HG02943 (cell line): ENCODE measurements at regions not wholly inside any gene's neighbourhood (a gene's known extent, or its start where the extent isn't known, plus 50 kb on each side); places are given as distances from the start of the nearest gene placed in this dataset.
"Not testable (repeated sequence)": the region's sequence is repeated elsewhere in the genome, so short reads cannot be mapped to it uniquely, and the experiment has no call there.

ENCODE experiments used
- ATAC-seq: cut with Tn5 transposase; IDR thresholded peaks from one replicate; pipeline ENCODE4 v1.9.1; 2021; ENCODE audit warnings: mild to moderate bottlenecking, low read depth, moderate library complexity; ENCODE audit not compliant: unreplicated experiment

DNA sequence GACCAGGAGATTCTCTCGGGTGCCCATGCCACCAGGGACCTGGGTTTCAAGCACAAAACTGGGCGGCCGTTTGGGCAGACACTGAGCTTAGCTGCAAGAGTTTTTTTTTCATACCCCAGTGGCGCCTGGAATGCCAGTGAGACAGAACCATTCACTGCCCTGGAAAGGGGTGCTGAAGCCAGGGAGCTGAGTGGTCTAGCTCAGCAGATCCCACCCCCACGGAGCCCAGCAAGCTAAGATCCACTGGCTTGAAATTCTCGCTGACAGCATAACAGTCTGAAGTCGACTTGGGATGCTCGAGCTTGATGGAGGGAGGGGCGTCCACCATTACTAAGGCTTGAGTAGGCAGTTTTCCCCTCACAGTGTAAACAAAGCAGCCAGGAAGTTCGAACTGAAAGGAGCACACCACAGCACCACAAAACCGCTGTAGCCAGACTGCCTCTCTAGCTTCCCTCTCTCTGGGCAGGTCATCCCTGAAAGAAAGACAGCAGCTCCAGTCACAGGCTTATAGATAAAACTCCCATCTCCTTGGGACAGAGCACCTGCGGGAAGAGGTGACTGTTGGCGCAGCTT is 157.7 kb downstream of the GIPC2 start:
- ATAC-seq: not testable (repeated sequence)

DNA sequence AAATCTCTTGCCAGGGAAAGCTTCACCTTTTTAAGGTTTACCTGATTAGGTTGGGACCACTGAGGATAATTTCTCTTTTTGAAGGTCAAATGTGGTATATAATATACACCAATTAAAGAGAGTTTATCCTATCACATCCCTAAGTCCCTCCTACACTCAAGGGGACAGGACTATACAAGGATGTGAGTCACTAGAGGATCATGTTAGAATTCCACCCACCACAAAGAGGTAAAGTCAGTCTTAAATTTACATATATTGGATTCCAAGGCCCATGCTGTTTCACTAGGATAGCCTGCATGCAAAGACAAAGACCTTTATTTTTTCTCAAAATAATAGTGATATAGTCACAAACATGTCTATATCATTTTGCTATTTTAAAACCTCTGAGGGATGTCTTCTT is 164.4 kb downstream of the GIPC2 start:
- no peak for ATAC-seq

DNA sequence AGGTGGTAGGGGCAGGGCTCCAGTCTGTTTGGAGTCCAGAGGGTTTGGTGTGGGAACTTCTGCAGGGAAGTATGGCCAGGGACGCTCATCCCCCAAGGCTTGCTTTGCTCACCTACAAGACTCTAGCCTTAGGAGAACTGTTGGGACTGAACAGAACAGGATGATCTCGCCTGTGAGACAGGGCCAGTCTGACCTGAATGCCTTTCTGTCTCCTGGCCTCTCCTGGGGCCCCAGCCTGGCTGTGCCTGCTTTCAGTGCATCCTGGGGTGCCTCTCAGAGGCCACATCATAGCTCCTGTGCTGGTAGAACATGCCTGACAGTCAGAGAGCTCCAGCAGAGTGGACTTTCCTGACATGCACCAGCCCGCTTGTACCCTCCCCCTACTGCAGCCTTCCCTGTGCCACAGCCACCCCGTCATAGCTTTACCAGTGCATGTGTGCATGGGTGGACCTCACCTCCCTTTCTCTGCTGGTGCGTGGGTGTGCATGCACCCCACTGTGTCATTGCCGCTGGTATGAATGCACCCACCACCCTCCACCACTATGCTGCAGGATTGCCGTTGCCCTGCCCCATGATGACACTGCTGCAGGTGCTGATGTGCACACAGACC is 165.8 kb downstream of the GIPC2 start:
- no peak for ATAC-seq

DNA sequence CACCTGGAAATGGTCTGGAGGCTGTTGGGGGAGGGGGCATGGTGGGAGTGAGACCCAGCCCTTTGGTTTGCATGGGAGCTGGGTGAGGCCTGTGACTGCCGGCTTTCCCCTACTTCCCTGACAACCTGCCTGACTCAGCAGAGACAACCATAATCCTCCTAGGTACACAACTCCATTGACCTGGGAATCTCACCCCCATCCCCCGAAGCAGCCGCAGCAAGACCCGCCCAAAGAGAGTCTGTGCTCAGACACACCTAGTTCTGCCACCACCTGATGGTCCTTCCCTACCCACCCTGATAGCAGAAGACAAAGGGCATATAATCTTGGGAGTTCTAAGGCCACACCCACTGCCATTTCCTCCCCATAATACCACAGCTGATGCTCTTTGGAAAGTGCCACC is 168.6 kb downstream of the GIPC2 start:
- ATAC-seq: no peak

DNA sequence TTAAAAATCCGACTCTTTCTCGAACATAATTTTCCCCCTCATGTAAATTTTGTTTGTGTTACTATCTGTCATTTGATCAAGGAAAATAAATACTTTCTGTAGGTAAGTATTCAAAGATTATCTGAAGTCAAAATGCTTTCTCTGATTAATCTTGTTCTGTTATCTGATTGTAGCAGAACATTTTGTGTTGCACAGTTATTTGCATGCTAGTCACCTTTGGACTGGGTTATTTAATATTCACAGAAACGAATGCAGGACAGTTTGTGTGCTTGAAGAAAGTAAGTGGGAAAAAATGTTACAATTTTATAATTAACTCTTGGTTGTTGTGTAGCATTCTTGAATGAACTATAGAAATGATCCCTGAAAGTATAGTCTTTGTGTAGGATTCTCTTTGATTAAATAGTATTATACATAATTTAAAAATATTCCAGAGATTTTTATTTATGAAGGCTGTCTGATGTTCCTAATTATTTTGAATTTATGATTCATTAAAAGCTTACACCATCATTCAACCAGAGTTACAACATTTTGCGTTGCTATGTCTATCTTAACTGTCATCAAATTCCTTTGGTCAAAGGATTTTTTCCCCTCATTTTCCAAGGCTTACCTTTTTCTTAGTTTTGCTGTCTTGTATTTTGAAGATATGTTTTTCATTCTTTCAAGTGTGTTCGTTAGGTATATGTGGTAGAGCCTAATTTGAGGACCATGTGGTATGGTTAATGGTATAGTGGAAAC is 176.6 kb downstream of the GIPC2 start:
- no peak for ATAC-seq

DNA sequence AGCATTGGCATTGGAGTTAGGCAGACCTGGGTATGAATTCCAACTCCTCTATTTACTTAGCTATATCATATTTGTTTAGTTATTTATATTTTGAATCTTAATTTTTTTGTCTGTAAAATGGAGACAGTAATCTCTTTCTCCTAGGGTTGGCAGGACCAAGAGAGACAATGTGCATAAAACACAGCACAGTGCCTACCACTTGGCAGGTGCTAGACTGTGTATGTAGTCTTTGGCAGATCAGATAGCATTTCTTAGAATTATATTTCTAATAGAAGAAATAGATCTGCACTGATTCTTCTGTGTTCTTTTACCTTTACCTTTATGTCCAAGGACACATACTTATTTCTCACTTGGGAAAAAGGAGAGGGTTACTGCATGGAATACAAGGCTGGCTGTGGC is 177.2 kb downstream of the GIPC2 start:
- no peak for ATAC-seq

DNA sequence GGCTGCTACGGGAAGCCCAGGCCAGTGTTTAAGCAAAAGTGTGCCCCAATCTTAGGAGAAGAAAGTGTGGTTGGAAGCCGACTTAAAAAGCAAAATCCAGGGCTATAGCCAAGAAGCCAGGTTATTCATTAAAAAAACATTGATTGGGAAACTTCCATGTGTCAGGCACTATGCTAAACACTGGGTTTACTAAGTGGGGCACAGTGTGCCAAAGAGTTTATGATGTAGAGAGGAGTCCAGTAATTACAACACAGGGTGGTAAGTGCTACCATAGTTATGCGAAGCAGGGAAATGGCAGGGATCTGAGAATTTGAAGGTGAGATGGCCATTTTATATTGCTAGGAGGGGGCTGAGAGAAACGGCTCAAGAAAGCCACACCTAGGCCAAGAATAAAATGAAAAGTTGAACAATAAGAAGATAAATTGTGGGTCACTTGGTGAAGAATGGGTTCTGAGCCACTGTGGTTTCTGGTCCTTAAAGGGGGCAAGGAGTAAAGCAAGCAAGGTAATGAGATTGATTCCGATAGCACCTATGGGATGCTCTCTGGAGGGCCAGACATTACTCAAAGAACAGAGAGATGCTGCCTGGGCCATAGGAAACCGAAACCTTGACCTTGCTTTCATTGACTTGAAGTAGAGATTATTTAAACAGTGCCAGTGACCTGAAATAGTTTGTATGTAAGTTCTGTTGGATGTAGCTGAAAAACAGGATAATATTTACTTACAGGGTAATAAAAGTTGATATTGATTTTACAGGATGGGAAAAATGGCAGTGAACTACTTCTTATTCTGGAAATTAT is 177.8 kb downstream of the GIPC2 start:
- ATAC-seq: no peak

DNA sequence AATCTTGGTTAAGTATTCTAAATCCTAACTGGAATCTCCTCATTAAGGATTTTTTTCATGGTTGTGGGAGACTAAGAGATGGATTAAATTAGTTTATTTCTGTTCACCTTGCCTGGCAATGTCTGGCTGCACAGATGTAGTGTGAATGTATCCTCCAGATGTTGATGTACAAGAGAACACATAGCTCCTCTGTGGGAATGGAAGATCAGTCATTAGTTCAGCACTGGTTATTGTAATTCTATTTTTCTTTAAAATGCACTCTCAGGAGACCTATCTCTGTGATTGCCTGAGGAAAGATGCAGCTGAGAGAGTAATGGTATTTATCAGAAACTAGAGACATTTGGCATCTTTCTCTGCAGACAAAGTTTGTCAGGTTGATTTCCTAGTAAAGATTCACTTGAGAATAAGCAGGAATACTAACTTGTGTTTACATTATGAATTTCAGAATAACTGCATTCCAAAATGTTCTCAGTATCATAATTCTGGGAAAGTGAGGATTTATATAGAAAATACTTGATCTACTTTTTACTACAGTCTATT is 178.6 kb downstream of the GIPC2 start:
- ATAC-seq: no peak

DNA sequence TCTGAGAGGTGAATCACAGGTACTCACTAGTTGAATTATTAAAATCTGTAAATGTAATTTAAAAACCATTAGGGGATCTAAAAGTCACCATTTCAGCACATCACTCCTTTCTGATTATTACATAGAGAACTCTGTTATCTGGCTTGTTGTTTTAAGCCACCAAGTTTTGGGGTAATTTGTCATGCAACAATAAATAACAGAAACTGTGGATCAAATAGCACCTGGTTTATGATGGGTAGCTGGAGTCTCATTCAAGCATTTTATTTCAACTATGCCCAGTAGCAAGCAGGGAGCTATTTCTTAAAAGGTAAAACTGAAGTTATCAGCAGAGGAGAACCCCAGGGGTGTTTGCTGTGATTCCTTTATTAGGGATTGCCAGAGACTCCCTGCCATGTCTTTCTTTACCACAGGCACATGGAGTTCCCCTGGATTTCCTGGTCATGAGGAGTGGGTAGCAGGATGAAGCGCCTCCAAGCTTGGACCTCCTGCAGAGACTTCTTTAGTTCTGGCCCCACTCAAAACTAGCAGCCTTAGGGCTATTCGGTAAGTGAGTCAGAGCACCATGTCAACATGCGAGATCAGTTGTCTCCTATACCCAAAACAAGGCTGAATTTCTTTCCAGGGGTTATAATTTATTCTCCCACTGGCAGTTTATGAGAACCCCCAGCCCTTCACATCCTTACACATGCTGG is 179.2 kb downstream of the GIPC2 start:
- no peak for ATAC-seq

DNA sequence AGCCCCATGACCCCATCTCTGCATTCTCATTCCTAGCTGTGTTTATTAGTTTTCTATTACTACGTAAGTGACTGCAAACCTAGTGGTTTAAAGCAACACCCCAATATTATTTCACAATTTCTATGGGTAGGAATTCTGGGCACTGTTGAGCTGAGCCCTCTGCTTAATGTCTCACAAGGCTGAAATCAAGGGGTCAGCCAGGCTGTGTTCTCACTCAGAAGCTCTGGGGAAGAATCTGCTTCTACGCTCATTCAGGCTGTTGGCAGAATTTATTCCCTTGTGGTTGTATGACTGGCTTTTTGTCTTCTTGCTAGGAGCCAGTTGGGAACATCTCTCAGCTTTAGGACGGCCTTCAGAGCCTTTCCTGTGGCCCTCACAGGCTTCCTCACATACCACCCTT is 181.0 kb downstream of the GIPC2 start:
- no peak for ATAC-seq

DNA sequence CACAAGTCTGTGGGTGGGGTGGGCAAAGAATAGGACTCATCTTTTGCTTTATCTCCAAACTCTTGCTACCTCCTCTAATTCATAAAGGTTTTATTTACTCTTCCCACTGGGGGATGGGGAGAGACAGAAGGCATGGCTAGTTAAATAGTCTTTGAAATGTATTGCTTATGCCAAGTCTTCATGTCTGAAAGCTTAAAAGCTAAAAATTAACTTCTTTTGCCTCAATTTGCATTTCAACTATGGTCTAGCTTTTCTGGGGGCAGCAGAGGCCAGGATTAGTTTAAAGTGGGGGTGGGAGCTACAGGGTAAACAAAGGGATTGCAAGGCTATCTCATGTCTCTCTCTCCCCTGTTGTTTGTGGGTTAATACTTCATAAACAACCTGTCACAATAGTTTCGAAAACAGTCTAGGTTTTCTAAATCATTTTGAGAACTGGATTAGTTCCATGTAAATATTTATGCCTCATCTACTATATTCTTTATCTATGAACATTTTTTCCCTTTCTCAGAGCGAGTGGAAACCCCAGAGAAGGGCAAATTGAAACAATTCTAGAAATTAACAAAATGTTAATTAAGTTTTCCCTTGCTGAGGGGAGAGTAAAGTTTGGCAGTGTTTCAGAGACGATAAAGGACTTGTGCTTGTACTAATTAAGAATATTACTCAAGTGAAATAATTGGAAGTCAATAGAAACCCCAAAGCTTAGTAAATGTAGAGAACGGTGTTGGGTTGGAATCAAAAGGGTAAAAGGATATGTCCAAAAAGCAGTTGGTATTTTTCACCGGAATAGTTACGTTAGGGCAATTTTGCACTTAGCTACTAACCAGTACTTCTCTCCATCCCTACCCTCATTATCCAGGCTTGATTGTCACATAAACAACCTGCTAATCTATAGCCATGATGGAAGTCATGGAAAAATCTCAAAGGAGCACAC is 182.2 kb downstream of the GIPC2 start:
- ATAC-seq: no peak

DNA sequence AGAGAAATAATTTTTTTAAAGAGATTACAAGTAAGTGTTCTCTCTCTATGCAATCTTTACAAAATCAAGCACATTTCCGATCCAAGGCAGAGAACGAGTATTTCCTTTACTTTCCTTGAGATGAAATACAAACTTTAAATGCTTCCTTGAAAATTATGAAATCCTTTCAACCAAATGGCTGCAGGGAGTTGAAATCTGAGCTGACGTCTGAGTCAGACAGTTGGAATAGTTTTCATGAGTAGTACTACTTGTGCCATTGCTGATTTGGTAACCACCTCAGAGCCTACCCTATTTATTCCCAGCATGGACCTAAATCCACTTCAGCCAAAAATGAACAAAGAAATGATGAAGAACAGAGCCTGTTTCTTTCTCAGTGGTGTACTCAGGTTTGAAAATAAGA is 183.6 kb downstream of the GIPC2 start:
- no peak for ATAC-seq

DNA sequence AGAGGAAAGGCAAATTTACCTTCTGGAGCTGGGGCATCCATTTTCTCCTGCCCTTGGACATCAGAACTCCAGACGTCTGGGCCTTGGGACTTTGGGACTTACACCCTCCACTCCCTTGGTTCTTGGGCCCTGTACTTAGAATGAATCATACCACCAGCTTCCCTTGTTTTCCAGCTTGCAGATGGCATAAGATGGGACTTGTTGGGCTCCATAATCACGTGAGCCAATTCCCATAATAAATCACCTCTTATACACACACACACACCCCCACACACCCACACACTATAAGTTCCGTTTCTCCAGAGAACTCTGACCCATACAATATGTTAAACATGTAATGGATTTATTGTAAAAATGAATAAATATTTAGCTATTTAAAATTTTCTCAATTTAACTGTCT is 185.7 kb downstream of the GIPC2 start:
- no peak for ATAC-seq

DNA sequence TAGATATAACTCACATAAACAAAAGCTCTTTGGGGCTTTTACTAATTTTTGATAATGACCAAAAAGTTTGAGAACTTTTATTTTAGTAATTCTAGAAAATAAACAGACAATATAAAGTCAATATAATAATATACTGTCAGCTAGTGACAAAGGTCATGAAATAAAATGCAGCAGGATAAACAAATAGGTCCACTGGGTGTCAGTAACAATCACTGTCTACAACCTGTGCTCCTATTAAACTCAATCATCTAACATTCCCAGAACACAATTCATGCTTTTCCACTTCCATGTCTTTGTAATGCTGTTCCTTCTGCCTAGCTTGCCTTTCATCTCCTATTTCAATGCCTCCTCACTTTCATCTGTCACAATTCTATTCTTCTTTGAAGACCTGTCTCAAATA is 186.1 kb downstream of the GIPC2 start:
- ATAC-seq: no peak

DNA sequence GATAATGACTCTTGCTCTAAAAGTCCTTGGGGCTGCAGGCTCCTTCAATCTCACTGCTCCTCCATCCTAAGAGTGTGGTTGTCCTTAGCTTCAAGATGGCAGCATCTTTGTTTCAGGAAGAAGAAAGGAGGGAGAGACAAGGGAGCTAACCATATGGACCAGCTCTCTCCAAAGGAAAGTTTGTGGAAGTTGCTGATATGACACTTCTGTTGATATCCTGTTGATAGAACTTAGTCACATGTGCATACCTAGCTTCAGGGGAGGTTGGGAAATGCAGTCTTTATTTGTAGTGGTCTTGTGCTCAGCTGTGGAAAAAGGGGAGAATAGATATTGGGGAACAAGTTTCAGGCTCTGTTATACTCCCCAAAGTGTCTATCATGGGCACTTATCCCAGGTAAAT is 186.9 kb downstream of the GIPC2 start:
- ATAC-seq: no peak

DNA sequence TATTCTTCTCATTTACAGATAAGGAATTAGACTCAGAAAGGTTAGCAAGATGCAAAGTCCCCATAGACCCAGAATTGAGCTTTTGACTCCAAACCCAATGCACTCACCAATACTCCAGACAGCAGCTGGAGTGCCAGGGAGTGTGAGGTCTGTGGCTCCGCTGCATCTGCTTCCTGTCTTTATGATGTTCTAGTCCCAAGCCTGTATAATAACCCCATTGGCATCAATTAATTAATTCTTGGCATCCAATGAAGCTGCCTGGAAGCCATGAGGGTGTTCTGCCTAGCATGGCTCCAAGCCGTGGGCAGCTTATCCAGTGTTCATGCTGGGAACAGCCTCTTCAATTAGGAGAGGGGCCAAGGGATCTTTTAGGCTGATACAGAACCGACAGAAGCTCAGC is 188.7 kb downstream of the GIPC2 start:
- ATAC-seq: no peak

DNA sequence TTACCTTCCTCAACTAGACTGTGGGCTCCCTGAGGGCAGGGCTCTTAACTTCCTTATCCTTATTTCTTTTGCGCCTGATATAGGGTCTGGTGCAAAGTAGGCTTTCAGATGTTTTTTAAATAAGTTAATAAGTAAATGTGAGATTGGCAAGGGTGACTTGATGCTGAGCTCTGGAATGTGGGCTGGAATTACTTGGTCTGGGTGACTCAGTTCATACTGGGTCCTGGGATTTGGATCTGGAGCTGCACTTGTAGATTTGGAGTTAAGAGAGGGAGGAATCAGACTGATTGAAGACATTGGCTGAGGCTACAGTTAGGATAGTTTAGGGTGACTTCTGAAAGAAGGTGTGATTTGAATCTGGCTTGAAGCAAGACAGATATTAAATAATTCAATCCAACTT is 190.9 kb downstream of the GIPC2 start:
- no peak for ATAC-seq

DNA sequence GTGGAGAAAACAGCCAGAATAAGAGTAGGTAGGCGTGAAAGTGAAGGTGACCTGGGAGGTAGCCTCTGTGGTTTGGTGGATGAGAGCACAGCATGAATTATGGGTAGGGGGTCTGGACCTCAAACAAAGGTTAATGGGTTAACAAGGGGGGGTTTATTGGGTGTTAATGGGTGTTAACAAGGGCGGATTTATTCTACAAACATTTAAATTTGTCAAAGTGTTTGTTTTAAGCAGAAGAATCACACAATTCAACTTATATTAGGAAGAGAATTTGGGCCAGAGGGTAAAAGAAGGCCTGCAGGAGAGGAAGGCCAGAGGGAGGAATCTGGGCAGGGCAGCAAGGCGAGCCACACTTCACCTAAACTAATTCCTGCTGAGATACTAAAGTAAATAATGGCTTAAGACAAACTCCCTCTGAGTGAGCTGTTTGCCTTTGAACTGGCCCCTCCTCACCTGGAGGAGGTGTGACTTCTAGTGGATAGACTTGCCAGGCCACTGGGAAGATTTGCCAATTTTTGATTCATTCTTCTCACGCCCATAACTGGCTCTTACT is 191.7 kb downstream of the GIPC2 start:
- ATAC-seq: no peak

DNA sequence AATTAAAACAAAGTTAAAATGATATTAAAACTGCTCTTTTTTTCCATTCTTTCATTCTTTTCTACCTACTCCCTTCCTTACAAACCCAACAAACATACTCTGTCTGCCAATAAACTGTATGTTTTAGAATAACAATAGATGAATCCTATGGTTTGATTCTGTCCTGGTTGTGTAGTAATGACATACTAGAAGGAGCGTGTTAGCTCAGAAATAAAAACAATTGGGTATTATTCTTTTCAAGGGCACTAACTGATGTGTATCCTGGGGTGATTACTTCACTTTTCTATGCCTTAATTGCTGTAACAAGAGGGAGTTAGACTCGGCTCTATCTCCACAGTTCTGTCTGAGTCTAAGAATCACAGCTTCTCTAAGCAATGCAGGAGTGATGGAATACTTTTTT is 194.4 kb downstream of the GIPC2 start:
- ATAC-seq: no peak
